Peyer's patch (tissue), 4 donors: ENCODE measurements at regions not wholly inside any gene's neighbourhood (a gene's known extent, or its start where the extent isn't known, plus 50 kb on each side); places are given as distances from the start of the nearest gene placed in this dataset.

Source experiments
- POLR2A ChIP-seq, 2 donors: fragments of 450-650 bp; IDR thresholded peaks; one replicate each; pipeline ENCODE4 v1.5.1; 2017; ENCODE audit warnings: antibody characterized with exemption in 2 of 2, mild to moderate bottlenecking in 2 of 2, moderate library complexity in 2 of 2
- TF ChIP-seq, protein P1 (sequence below), 6 experiments: fragments of 450-650 bp in 4 of 6; fragments of 200-600 bp in 2 of 6; sonication (generic) in 1 of 6; IDR thresholded peaks; one replicate each; pipeline ENCODE4 v1.5.1; 2017 to 2019; ENCODE audit warnings: antibody characterized with exemption in 6 of 6, mild to moderate bottlenecking in 3 of 6, moderate library complexity in 1 of 6

- TF ChIP-seq, protein P1, sequence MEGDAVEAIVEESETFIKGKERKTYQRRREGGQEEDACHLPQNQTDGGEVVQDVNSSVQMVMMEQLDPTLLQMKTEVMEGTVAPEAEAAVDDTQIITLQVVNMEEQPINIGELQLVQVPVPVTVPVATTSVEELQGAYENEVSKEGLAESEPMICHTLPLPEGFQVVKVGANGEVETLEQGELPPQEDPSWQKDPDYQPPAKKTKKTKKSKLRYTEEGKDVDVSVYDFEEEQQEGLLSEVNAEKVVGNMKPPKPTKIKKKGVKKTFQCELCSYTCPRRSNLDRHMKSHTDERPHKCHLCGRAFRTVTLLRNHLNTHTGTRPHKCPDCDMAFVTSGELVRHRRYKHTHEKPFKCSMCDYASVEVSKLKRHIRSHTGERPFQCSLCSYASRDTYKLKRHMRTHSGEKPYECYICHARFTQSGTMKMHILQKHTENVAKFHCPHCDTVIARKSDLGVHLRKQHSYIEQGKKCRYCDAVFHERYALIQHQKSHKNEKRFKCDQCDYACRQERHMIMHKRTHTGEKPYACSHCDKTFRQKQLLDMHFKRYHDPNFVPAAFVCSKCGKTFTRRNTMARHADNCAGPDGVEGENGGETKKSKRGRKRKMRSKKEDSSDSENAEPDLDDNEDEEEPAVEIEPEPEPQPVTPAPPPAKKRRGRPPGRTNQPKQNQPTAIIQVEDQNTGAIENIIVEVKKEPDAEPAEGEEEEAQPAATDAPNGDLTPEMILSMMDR (IDR thresholded peaks at IDR 0.05): no peak
- TF ChIP-seq POLR2A (IDR thresholded peaks at IDR 0.05): no peak
These were observed 69.6 kb upstream of the COL5A2 start for GRCh38 chr2:189249171-189249570.
